ENCODE measurements at regions not wholly inside any gene's neighbourhood (a gene's known extent, or its start where the extent isn't known, plus 50 kb on each side); places are given as distances from the start of the nearest gene placed in this dataset.

DNA sequence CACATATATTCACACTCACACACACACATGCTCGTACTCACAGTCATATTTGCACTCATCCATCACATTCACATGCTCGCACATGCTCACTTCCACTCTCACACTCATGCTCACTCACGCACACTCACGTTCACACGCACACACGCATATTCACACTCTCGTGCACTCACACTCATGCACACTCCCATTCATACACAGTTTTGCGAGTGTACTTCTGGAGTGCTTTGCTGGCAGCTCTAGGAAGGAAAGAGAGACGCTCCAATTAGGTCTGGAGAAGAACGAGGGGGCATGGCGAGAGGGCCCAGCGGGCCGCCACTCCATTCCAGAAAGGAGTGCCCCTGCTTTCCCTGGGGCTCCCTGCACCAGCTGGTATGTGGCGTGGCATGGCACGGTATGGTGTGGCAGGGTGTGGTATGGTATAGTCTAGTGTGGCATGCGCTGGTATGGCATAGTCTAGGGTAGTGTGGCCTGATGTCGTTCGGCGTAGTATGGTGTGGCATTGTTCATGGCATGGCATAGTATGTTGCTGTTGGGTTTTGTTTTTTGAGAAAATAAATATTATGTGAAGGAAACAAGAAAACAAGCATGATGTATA lies 216.8 kb upstream of the CDYL start:
- Histone ChIP-seq H3K4me3 (ENCODE audit: low read length) (no peak overlapping the region), H3K9ac (ENCODE audit: low read length) (no peak overlapping the region), H3K36me3 (ENCODE audit: control insufficient read depth, insufficient read depth, low read length) (no peaks in the 10 kb centered on the region), H3K9me3 (ENCODE audit: control insufficient read depth, low read length) (no peaks in the 10 kb centered on the region), H3K27me3 (ENCODE audit: control insufficient read depth, insufficient read depth, low read length) (no peaks in the 10 kb centered on the region), H3K4me1 (ENCODE audit: control insufficient read depth, insufficient read depth, low read length) (no peaks in the 10 kb centered on the region)

GRCh38 chr6:4554645-4555044 lies 221.6 kb upstream of the CDYL start:
- peaks cover 4% of the 10 kb centered on the region for H3K27me3 ChIP-seq (ENCODE audit: control insufficient read depth, insufficient read depth, low read length)
- H3K36me3 ChIP-seq (ENCODE audit: control insufficient read depth, insufficient read depth, low read length) = no peaks in the 10 kb centered on the region
- H3K4me1 ChIP-seq (ENCODE audit: control insufficient read depth, insufficient read depth, low read length) = no peaks in the 10 kb centered on the region
- no peak overlapping the region for H3K4me3 ChIP-seq (ENCODE audit: low read length)
- H3K9ac ChIP-seq (ENCODE audit: low read length) = no peak overlapping the region
- H3K9me3 ChIP-seq (ENCODE audit: control insufficient read depth, low read length) = no peaks in the 10 kb centered on the region

DNA sequence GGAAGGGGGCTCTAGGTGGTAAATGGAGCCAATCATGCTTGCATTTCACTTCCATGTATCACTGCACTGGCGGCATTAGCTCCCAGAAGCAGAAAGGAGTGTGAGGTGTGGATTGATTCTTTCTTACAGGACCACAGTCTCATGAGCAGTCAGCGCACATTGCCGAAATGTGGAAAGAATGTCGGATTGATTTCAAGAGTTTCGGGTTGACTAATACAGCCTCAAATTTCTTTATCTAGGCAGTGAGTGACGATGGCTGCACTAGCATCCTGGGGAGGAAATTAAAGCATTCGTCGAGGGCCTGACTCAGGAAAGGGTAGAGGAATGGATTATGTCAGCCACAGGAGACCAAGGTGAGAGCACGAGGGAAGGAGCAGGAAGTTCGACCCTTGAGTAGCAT lies 222.8 kb upstream of the CDYL start:
- no peaks in the 10 kb centered on the region for H3K4me1 ChIP-seq (ENCODE audit: control insufficient read depth, insufficient read depth, low read length)
- no peak overlapping the region for H3K9ac ChIP-seq (ENCODE audit: low read length)
- no peaks in the 10 kb centered on the region for H3K9me3 ChIP-seq (ENCODE audit: control insufficient read depth, low read length)
- no peak overlapping the region for H3K4me3 ChIP-seq (ENCODE audit: low read length)
- peaks cover 4% of the 10 kb centered on the region for H3K27me3 ChIP-seq (ENCODE audit: control insufficient read depth, insufficient read depth, low read length)
- H3K36me3 ChIP-seq (ENCODE audit: control insufficient read depth, insufficient read depth, low read length) = no peaks in the 10 kb centered on the region

GRCh38 chr6:4550227-4550597 lies 226.0 kb upstream of the CDYL start:
- no peaks in the 10 kb centered on the region for H3K36me3 ChIP-seq (ENCODE audit: control insufficient read depth, insufficient read depth, low read length)
- H3K4me1 ChIP-seq (ENCODE audit: control insufficient read depth, insufficient read depth, low read length) = no peaks in the 10 kb centered on the region
- H3K9me3 ChIP-seq (ENCODE audit: control insufficient read depth, low read length) = no peaks in the 10 kb centered on the region
- peaks cover 4% of the 10 kb centered on the region for H3K27me3 ChIP-seq (ENCODE audit: control insufficient read depth, insufficient read depth, low read length)
- H3K9ac ChIP-seq (ENCODE audit: low read length) = no peak overlapping the region
- H3K4me3 ChIP-seq (ENCODE audit: low read length) = no peak overlapping the region

GRCh38 chr6:4549556-4550226 lies 226.5 kb upstream of the CDYL start:
- Histone ChIP-seq H3K36me3 (ENCODE audit: control insufficient read depth, insufficient read depth, low read length) (no peaks in the 10 kb centered on the region), H3K27me3 (ENCODE audit: control insufficient read depth, insufficient read depth, low read length) (peaks cover 4% of the 10 kb centered on the region), H3K4me3 (ENCODE audit: low read length) (no peak overlapping the region), H3K9me3 (ENCODE audit: control insufficient read depth, low read length) (no peaks in the 10 kb centered on the region), H3K9ac (ENCODE audit: low read length) (no peak overlapping the region), H3K4me1 (ENCODE audit: control insufficient read depth, insufficient read depth, low read length) (no peaks in the 10 kb centered on the region)

GRCh38 chr6:4545893-4546292 lies 230.3 kb upstream of the CDYL start:
- no peaks in the 10 kb centered on the region for H3K36me3 ChIP-seq (ENCODE audit: control insufficient read depth, insufficient read depth, low read length)

GRCh38 chr6:4543596-4543995 lies 232.6 kb upstream of the CDYL start:
- H3K36me3 ChIP-seq (ENCODE audit: control insufficient read depth, insufficient read depth, low read length) = no peaks in the 10 kb centered on the region
- no peaks in the 10 kb centered on the region for H3K4me1 ChIP-seq (ENCODE audit: control insufficient read depth, insufficient read depth, low read length)
- no peak overlapping the region for H3K9ac ChIP-seq (ENCODE audit: low read length)
- no peak overlapping the region for H3K4me3 ChIP-seq (ENCODE audit: low read length)
- no peaks in the 10 kb centered on the region for H3K9me3 ChIP-seq (ENCODE audit: control insufficient read depth, low read length)
- no peaks in the 10 kb centered on the region for H3K27me3 ChIP-seq (ENCODE audit: control insufficient read depth, insufficient read depth, low read length)

More at GRCh38 chr6:4545893-4546292, 230.3 kb upstream of the CDYL start:
- no peaks in the 10 kb centered on the region for H3K4me1 ChIP-seq (ENCODE audit: control insufficient read depth, insufficient read depth, low read length)
- no peaks in the 10 kb centered on the region for H3K9me3 ChIP-seq (ENCODE audit: control insufficient read depth, low read length)
- no peak overlapping the region for H3K4me3 ChIP-seq (ENCODE audit: low read length)
- no peak overlapping the region for H3K9ac ChIP-seq (ENCODE audit: low read length)
- no peaks in the 10 kb centered on the region for H3K27me3 ChIP-seq (ENCODE audit: control insufficient read depth, insufficient read depth, low read length)

DNA sequence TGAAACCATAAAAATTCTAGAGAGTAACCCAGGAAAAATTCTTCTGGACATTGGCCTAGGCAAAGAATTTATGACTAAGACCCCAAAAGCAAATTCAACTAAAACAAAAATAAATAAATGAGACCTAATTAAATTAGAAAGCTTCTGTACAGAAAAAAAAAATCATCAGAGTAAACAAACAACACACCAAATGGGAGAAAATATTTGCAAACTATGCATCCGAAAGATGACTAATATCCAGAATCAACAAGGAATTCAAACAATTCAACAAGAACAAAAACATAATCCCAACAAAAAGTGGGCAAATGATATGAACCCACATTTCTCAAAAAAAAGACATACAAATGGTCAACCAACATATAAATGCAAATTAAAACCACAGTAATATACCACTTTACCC lies 242.6 kb upstream of the CDYL start:
- Histone ChIP-seq H3K27me3 (ENCODE audit: control insufficient read depth, insufficient read depth, low read length) (no peaks in the 10 kb centered on the region), H3K9ac (ENCODE audit: low read length) (no peak overlapping the region), H3K4me1 (ENCODE audit: control insufficient read depth, insufficient read depth, low read length) (no peaks in the 10 kb centered on the region), H3K4me3 (ENCODE audit: low read length) (no peak overlapping the region), H3K36me3 (ENCODE audit: control insufficient read depth, insufficient read depth, low read length) (no peaks in the 10 kb centered on the region), H3K9me3 (ENCODE audit: control insufficient read depth, low read length) (no peaks in the 10 kb centered on the region)

GRCh38 chr6:4531406-4531805 lies 244.8 kb upstream of the CDYL start:
- Histone ChIP-seq H3K4me3 (ENCODE audit: low read length) (no peak overlapping the region), H3K9me3 (ENCODE audit: control insufficient read depth, low read length) (no peaks in the 10 kb centered on the region), H3K27me3 (ENCODE audit: control insufficient read depth, insufficient read depth, low read length) (no peaks in the 10 kb centered on the region), H3K36me3 (ENCODE audit: control insufficient read depth, insufficient read depth, low read length) (no peaks in the 10 kb centered on the region), H3K9ac (ENCODE audit: low read length) (no peak overlapping the region), H3K4me1 (ENCODE audit: control insufficient read depth, insufficient read depth, low read length) (no peaks in the 10 kb centered on the region)

DNA sequence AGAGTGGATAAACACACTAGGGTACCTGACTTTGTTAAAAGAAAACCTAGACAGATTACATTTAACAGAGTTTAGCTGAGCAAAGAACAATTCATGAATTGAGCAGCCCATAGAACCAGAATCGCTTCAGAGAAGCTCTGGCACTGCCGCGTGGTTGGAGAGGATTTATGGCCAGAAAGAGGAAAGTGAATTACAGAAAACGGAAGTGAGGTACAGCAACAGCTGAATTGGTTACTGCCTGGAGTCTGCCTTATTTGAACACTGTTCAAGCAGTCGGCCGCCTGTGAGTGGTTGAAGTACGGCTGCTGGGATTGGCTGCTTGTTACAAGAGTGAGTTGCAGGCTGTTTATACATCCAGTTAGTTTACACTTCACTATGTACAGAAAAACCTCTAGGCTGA lies 253.8 kb upstream of the CDYL start:
- H3K4me1 ChIP-seq (ENCODE audit: control insufficient read depth, insufficient read depth, low read length) = no peaks in the 10 kb centered on the region
- H3K9me3 ChIP-seq (ENCODE audit: control insufficient read depth, low read length) = no peaks in the 10 kb centered on the region
- no peaks in the 10 kb centered on the region for H3K36me3 ChIP-seq (ENCODE audit: control insufficient read depth, insufficient read depth, low read length)
- H3K9ac ChIP-seq (ENCODE audit: low read length) = no peak overlapping the region
- no peaks in the 10 kb centered on the region for H3K27me3 ChIP-seq (ENCODE audit: control insufficient read depth, insufficient read depth, low read length)
- no peak overlapping the region for H3K4me3 ChIP-seq (ENCODE audit: low read length)

GRCh38 chr6:4521070-4521469 lies 255.1 kb upstream of the CDYL start:
- no peak overlapping the region for H3K4me3 ChIP-seq (ENCODE audit: low read length)
- no peaks in the 10 kb centered on the region for H3K27me3 ChIP-seq (ENCODE audit: control insufficient read depth, insufficient read depth, low read length)
- H3K9me3 ChIP-seq (ENCODE audit: control insufficient read depth, low read length) = no peaks in the 10 kb centered on the region
- H3K4me1 ChIP-seq (ENCODE audit: control insufficient read depth, insufficient read depth, low read length) = no peaks in the 10 kb centered on the region
- H3K9ac ChIP-seq (ENCODE audit: low read length) = no peak overlapping the region
- H3K36me3 ChIP-seq (ENCODE audit: control insufficient read depth, insufficient read depth, low read length) = no peaks in the 10 kb centered on the region

- Histone ChIP-seq H3K36me3 (ENCODE audit: control insufficient read depth, insufficient read depth, low read length) (no peaks in the 10 kb centered on the region), H3K4me1 (ENCODE audit: control insufficient read depth, insufficient read depth, low read length) (no peaks in the 10 kb centered on the region), H3K4me3 (ENCODE audit: low read length) (no peak overlapping the region), H3K27me3 (ENCODE audit: control insufficient read depth, insufficient read depth, low read length) (no peaks in the 10 kb centered on the region), H3K9ac (ENCODE audit: low read length) (no peak overlapping the region), H3K9me3 (ENCODE audit: control insufficient read depth, low read length) (no peaks in the 10 kb centered on the region)
Observed at GRCh38 chr6:4518506-4518905, 257.7 kb upstream of the CDYL start.

DNA sequence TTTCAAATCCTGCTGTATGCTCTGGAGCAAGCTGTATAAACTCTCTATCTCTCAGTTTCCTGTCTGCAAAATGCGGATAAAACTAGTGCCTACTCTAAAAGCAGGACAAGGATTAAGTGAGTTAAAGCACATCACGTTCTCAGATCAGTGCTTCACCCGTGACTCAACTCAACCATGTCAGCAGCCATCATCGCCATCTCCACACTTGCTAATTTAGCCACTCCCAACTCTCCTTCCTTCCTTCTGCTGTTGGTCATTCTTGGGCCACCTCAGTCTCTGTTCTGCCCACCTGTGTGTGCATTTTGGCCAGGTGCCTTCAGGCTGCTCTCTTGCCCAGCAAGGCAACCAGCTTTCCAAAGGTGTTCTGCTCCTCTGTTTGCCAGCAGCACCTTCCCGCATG lies 260.0 kb upstream of the CDYL start:
- Histone ChIP-seq H3K4me1 (ENCODE audit: control insufficient read depth, insufficient read depth, low read length) (no peaks in the 10 kb centered on the region), H3K9ac (ENCODE audit: low read length) (no peak overlapping the region), H3K27me3 (ENCODE audit: control insufficient read depth, insufficient read depth, low read length) (no peaks in the 10 kb centered on the region), H3K36me3 (ENCODE audit: control insufficient read depth, insufficient read depth, low read length) (no peaks in the 10 kb centered on the region), H3K9me3 (ENCODE audit: control insufficient read depth, low read length) (no peaks in the 10 kb centered on the region), H3K4me3 (ENCODE audit: low read length) (no peak overlapping the region)

All from mucosa of stomach (tissue), 1 donor.